A549 (cell line): ENCODE measurements at regions not wholly inside any gene's neighbourhood (a gene's known extent, or its start where the extent isn't known, plus 50 kb on each side); places are given as distances from the start of the nearest gene placed in this dataset.

Source experiments
- ATAC-seq, 2 experiments: fragments of 200-7000 bp in 1 of 2; fragments of >200 bp in 1 of 2; cut with Nextera tagmentation in 1 of 2; cut with Tn5 transposase in 1 of 2; 3 replicates each; pipeline versions ENCODE4 v1.8.0 to v1.9.1; 2018 to 2020; ENCODE audit warnings: mild to moderate bottlenecking in 1 of 2, moderate library complexity in 1 of 2
- CTCF ChIA-PET: fragments of 300-600 bp; sonication (Branson Sonifier 250); formaldehyde crosslinking; extraction: SDS; loops from one replicate; lab custom pipeline; 2021; ENCODE audit warnings: antibody characterized with exemption, inconsistent platforms; lab: Yijun Ruan, JAX
- POLR2A ChIA-PET: fragments of 350-600 bp; formaldehyde crosslinking; extraction: SDS; loops from one replicate; lab custom pipeline; 2021; ENCODE audit warnings: antibody characterized with exemption, inconsistent platforms; lab: Yijun Ruan, JAX
- DNase-seq, 2 experiments: peaks; one replicate each; pipeline versions ENCODE4 v3.0.0 to v3.0.0-alpha.2; 2011 to 2016; ENCODE audit warnings: low read depth in 1 of 2, low spot score in 1 of 2
- FAIRE-seq: peaks from 2 replicates; lab custom pipeline; 2011; peaks lifted over from hg19 to GRCh38; lab: Jason Lieb, UNC
- H3K27ac ChIP-seq, 2 experiments: fragments of >200 bp; sonication (Bioruptor Twin); formaldehyde crosslinking; 3 replicates each; pipeline ENCODE4 v1.5.1; 2016 to 2017
- H3K4me1 ChIP-seq: fragments of >200 bp; sonication (Bioruptor Twin); formaldehyde crosslinking; 3 replicates; pipeline ENCODE4 v1.6.1; 2016
- H3K4me2 ChIP-seq: fragments of >200 bp; sonication (Bioruptor Twin); formaldehyde crosslinking; 3 replicates; pipeline ENCODE4 v1.6.1; 2016
- H3K4me3 ChIP-seq: fragments of >200 bp; sonication (Bioruptor Twin); formaldehyde crosslinking; 3 replicates; pipeline ENCODE4 v1.5.1; 2016
- H3K9me3 ChIP-seq: fragments of >200 bp; sonication (Bioruptor Twin); formaldehyde crosslinking; 3 replicates; pipeline ENCODE4 v1.6.1; 2016
- CEBPB ChIP-seq, 2 experiments: fragments of >200 bp in 1 of 2; sonication (Bioruptor Twin) in 1 of 2; formaldehyde crosslinking in 1 of 2; IDR thresholded peaks; 2 replicates each; pipeline ENCODE4 v1.6.1; 2012 to 2016
- CHD2 ChIP-seq: fragments of 150-350 bp; IDR thresholded peaks from 2 replicates; pipeline ENCODE4 v1.6.1; 2014; ENCODE audit warnings: low read length; ENCODE audit not compliant: partially characterized antibody
- EHF ChIP-seq: fragments of 250-450 bp; sonication (Bioruptor Pico); IDR thresholded peaks from 2 replicates; pipeline ENCODE4 v1.5.0; 2020; ENCODE audit warnings: mild to moderate bottlenecking
- EHMT2 ChIP-seq: fragments of 200-600 bp; sonication (generic); IDR thresholded peaks from 2 replicates; pipeline ENCODE4 v1.6.1; 2016; ENCODE audit warnings: antibody characterized with exemption, low read depth, mild to moderate bottlenecking, moderate library complexity
- EP300 ChIP-seq, 2 experiments: fragments of >200 bp; sonication (Bioruptor Twin); formaldehyde crosslinking; IDR thresholded peaks; 2 replicates in 1 of 2; 3 replicates in 1 of 2; pipeline ENCODE4 v1.6.1; 2016 to 2017
- FOSL2 ChIP-seq, 2 experiments: fragments of 450-650 bp in 1 of 2; fragments of >200 bp in 1 of 2; sonication (Bioruptor Twin) in 1 of 2; formaldehyde crosslinking; IDR thresholded peaks; 2 replicates each; pipeline versions ENCODE4 v1.5.0 to v1.6.1; 2016 to 2020; ENCODE audit warnings: mild to moderate bottlenecking in 1 of 2, moderate library complexity in 1 of 2
- GATA3 ChIP-seq: IDR thresholded peaks from 2 replicates; pipeline ENCODE4 v1.6.1; 2012; ENCODE audit warnings: borderline replicate concordance
- HES2 ChIP-seq: fragments of >200 bp; sonication (Bioruptor Twin); formaldehyde crosslinking; IDR thresholded peaks from 2 replicates; pipeline ENCODE4 v1.6.1; 2016
- HMGXB4 ChIP-seq: fragments of 250-450 bp; sonication (Bioruptor Pico); IDR thresholded peaks from 2 replicates; pipeline ENCODE4 v1.5.0; 2021; ENCODE audit warnings: mild to moderate bottlenecking, moderate library complexity, borderline replicate concordance
- JUN ChIP-seq, 2 experiments: fragments of >200 bp; sonication (Bioruptor Twin); formaldehyde crosslinking; IDR thresholded peaks; 2 replicates in 1 of 2; 3 replicates in 1 of 2; pipeline ENCODE4 v1.6.1; 2016 to 2017
- JUNB ChIP-seq: fragments of >200 bp; sonication (Bioruptor Twin); formaldehyde crosslinking; IDR thresholded peaks from 2 replicates; pipeline ENCODE4 v1.6.1; 2016
- KDM1A ChIP-seq: fragments of 200-600 bp; sonication (generic); IDR thresholded peaks from 2 replicates; pipeline ENCODE4 v1.6.1; 2016; ENCODE audit warnings: low read depth, mild to moderate bottlenecking
- MAFK ChIP-seq: fragments of 450-650 bp; IDR thresholded peaks from 2 replicates; pipeline ENCODE4 v1.6.1; 2014; ENCODE audit not compliant: partially characterized antibody
- MAX ChIP-seq: IDR thresholded peaks from 2 replicates; pipeline ENCODE4 v1.6.1; 2012
- MAZ ChIP-seq: fragments of 150-350 bp; IDR thresholded peaks from 2 replicates; pipeline ENCODE4 v1.6.1; 2014; ENCODE audit warnings: antibody characterized with exemption, low read depth, low read length, borderline replicate concordance
- MYC ChIP-seq: IDR thresholded peaks from 2 replicates; pipeline ENCODE4 v1.6.1; 2012; ENCODE audit warnings: mild to moderate bottlenecking, inconsistent platforms, low read length, improper control_type of control experiment, borderline replicate concordance
- NFE2L2 ChIP-seq: fragments of 150-350 bp; conservative IDR thresholded peaks from 2 replicates; pipeline ENCODE4 v1.6.1; 2014; ENCODE audit warnings: low read length
- POLR2AphosphoS2 ChIP-seq: conservative IDR thresholded peaks from 2 replicates; pipeline ENCODE4 v1.6.1; 2012; ENCODE audit warnings: low read length, improper control_type of control experiment, inconsistent platforms
- RAD21 ChIP-seq, 2 experiments: fragments of >200 bp in 1 of 2; sonication (Bioruptor Twin) in 1 of 2; formaldehyde crosslinking in 1 of 2; IDR thresholded peaks in 1 of 2; conservative IDR thresholded peaks in 1 of 2; 2 replicates in 1 of 2; 3 replicates in 1 of 2; pipeline ENCODE4 v1.6.1; 2012 to 2018; ENCODE audit warnings: inconsistent platforms in 1 of 2
- RFX5 ChIP-seq: fragments of 450-650 bp; IDR thresholded peaks from 2 replicates; pipeline ENCODE4 v1.7.1; 2014; ENCODE audit warnings: antibody characterized with exemption, mild to moderate bottlenecking, moderate library complexity
- SMC3 ChIP-seq: fragments of >200 bp; sonication (Bioruptor Twin); formaldehyde crosslinking; IDR thresholded peaks from 3 replicates; pipeline ENCODE4 v1.6.1; 2018; ENCODE audit warnings: inconsistent platforms
- TFCP2L1 ChIP-seq: fragments of 250-450 bp; sonication (Bioruptor Pico); IDR thresholded peaks from 2 replicates; pipeline ENCODE4 v1.5.0; 2021; ENCODE audit warnings: mild to moderate bottlenecking
- ZFP36 ChIP-seq: fragments of 450-650 bp; IDR thresholded peaks from 2 replicates; pipeline ENCODE4 v1.6.1; 2014; ENCODE audit warnings: borderline replicate concordance; ENCODE audit not compliant: partially characterized antibody
- WGBS: methylation state at CpG from one replicate; pipeline ENCODE4 v1.1.6; 2017; ENCODE audit errors: missing lambda C conversion rate; 5-methylcytosine and 5-hydroxymethylcytosine counted together
- TF ChIP-seq, protein P1 (sequence below): fragments of 250-450 bp; sonication (Bioruptor Pico); IDR thresholded peaks from 2 replicates; pipeline ENCODE4 v1.5.0; 2020; ENCODE audit warnings: low read depth, mild to moderate bottlenecking, moderate library complexity
- TF ChIP-seq, protein P2 (sequence below): IDR thresholded peaks from 2 replicates; pipeline ENCODE4 v1.6.1; 2012; ENCODE audit warnings: low read depth, borderline replicate concordance

- Histone ChIP-seq H3K4me1 (peaks cover 63% of the 10 kb centered on the region), H3K9me3 (no peaks in the 10 kb centered on the region), H3K4me2 (peak overlapping the region; percentile 58), H3K27ac (peak overlapping the region; percentile 79 to 89), H3K4me3 (no peak overlapping the region)
- DNase-seq, result peak in 1 of 2 experiments; percentile 52
- TF ChIP-seq MAX, result no peak
- peak; percentile 80 for TF ChIP-seq MAFK
- ChIA-PET CTCF (interaction anchor here (0.6 to 1.8 kb wide), 4 partner anchors 15 to 108 kb away, joined by 3 to 5 read pairs (median 3); no protein-coding TSS in a partner anchor), POLR2A (interaction anchor here (0.6 to 1.3 kb wide), 2 partner anchors 7 to 50 kb away, joined by 3 to 8 read pairs; no protein-coding TSS in a partner anchor)
- ATAC-seq, result peak in 1 of 2 experiments; percentile 28; a peak in 2 of 6 replicates
- WGBS, result 19% methylated on average over 4 of the region's 4 CpGs
- FAIRE-seq, result no peak
Observed at GRCh38 chr2:39487398-39488250, 50.5 kb upstream of the MAP4K3 start.

DNA sequence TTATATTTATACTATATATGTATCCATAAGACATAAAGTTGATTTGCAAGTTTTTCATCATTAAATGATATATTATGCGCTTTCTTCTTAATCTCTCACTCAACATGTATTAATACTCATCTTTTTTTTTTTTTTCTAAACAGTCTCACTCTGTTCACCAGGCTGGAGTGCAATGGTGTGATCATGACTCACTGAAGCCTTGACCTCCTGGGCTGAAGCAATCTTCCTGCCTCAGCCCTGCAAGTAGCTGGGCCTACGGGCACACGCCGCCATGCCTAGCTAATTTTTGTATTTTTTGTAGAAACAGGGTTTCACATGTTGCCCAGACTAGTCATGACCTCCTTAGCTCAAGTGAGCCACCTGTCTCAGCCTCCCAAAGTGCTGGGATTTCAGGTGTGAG, 51.4 kb upstream of the MAP4K3 start:
- TF ChIP-seq JUN (IDR thresholded peaks at IDR 0.05) (no peak; a peak in 1 of 5 replicates), EP300 (IDR thresholded peaks at IDR 0.05) (peak in 1 of 2 experiments; percentile 45; a peak in 1 of 5 replicates), CEBPB (IDR thresholded peaks at IDR 0.05) (peak; percentile 66 to 83; a peak in 3 of 4 replicates), MAX (peak; percentile 47; the same call in 1 of the 2 replicates), GATA3 (0 out of 2 replicates have a peak, but pooled peaks have one; percentile 16), EHMT2 (no peak), FOSL2 (IDR thresholded peaks at IDR 0.05) (peak; percentile 81), FOSL2 (CRISPR knock-in tag; IDR thresholded peaks at IDR 0.05) (peak; percentile 87), HES2 (0 out of 2 replicates have a peak, but pooled peaks have one; percentile 20), RAD21 (conservative IDR thresholded peaks at IDR 0.05 in 1 of 2, IDR thresholded peaks at IDR 0.05 in 1 of 2) (peak; percentile 17 to 20; a peak in 1 of 5 replicates), KDM1A (no peak), POLR2AphosphoS2 (no peak), JUNB (peak; percentile 54; the same call in 1 of the 2 replicates)
- TF ChIP-seq, protein P1, sequence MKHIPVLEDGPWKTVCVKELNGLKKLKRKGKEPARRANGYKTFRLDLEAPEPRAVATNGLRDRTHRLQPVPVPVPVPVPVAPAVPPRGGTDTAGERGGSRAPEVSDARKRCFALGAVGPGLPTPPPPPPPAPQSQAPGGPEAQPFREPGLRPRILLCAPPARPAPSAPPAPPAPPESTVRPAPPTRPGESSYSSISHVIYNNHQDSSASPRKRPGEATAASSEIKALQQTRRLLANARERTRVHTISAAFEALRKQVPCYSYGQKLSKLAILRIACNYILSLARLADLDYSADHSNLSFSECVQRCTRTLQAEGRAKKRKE (CRISPR knock-in tag), result peak; percentile 62; the same call in 1 of the 2 replicates
- TF ChIP-seq, all 56 proteins: peak for 9
- peak; percentile 40 to 76; a peak in 4 of 6 replicates for ATAC-seq
- Histone ChIP-seq H3K4me2 (peak overlapping the region; percentile 58), H3K9me3 (no peaks in the 10 kb centered on the region), H3K4me3 (no peak overlapping the region), H3K4me1 (peaks cover 69% of the 10 kb centered on the region), H3K27ac (peak overlapping the region; percentile 79 to 89)
- WGBS, result 24% methylated on average over 4 of the region's 4 CpGs
- peak; percentile 43 for FAIRE-seq
- DNase-seq, result peak in 1 of 2 experiments; percentile 75
- ChIA-PET CTCF (interaction anchor here (0.7 to 1.8 kb wide), 3 partner anchors 14 to 109 kb away, joined by 3 to 5 read pairs (median 3); no protein-coding TSS in a partner anchor), POLR2A (interaction anchor here (0.6 to 1.3 kb wide), 3 partner anchors 8 to 421 kb away, joined by 3 to 8 read pairs (median 3); no protein-coding TSS in a partner anchor)

GRCh38 chr2:39490586-39490985, 53.5 kb upstream of the MAP4K3 start:
- no peaks in the 10 kb centered on the region for H3K9me3 ChIP-seq
- POLR2A ChIA-PET, result no interaction called here
- TF ChIP-seq HMGXB4 (CRISPR knock-in tag) (no peak), MAZ (no peak), CHD2 (no peak), SMC3 (no peak), RFX5 (no peak), FOSL2 (IDR thresholded peaks at IDR 0.05) (no peak), FOSL2 (CRISPR knock-in tag; IDR thresholded peaks at IDR 0.05) (no peak), EP300 (IDR thresholded peaks at IDR 0.05) (no peak), TFCP2L1 (no peak), EHF (CRISPR knock-in tag) (no peak), NFE2L2 (no peak), MYC (no peak), EHMT2 (no peak), ZFP36 (no peak)
- TF ChIP-seq, protein P1 (CRISPR knock-in tag), result no peak
- TF ChIP-seq, protein P2, sequence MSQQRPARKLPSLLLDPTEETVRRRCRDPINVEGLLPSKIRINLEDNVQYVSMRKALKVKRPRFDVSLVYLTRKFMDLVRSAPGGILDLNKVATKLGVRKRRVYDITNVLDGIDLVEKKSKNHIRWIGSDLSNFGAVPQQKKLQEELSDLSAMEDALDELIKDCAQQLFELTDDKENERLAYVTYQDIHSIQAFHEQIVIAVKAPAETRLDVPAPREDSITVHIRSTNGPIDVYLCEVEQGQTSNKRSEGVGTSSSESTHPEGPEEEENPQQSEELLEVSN, result no peak

More at GRCh38 chr2:39490586-39490985, 53.5 kb upstream of the MAP4K3 start:
- no peak overlapping the region for H3K4me2 ChIP-seq
- peaks cover 68% of the 10 kb centered on the region for H3K4me1 ChIP-seq
- 90% methylated on average over 4 of the region's 4 CpGs for WGBS
- ATAC-seq (no peak), FAIRE-seq (no peak), DNase-seq (no peak)
- H3K4me3 ChIP-seq, result no peak overlapping the region
- CTCF ChIA-PET, result interaction anchor here (0.6 to 1.4 kb wide), 6 partner anchors 14 to 111 kb away, joined by 3 read pairs; no protein-coding TSS in a partner anchor
- H3K27ac ChIP-seq, result peak overlapping the region; percentile 69 to 89; a peak in 5 of 6 replicates
